GM12875 (cell line): ENCODE measurements at regions not wholly inside any gene's neighbourhood (a gene's known extent, or its start where the extent isn't known, plus 50 kb on each side); places are given as distances from the start of the nearest gene placed in this dataset.
"Not testable (repeated sequence)": the region's sequence is repeated elsewhere in the genome, so short reads cannot be mapped to it uniquely, and the experiment has no call there.

Source experiments
- H3K4me3 ChIP-seq: one replicate; pipeline ENCODE4 v1.5.1; 2011; ENCODE audit warnings: low read depth, low read length, control low read depth
- CTCF ChIP-seq: IDR thresholded peaks from 2 replicates; pipeline ENCODE4 v1.5.1; 2011; ENCODE audit warnings: low read depth, mild to moderate bottlenecking, control low read depth, inconsistent platforms, low read length, moderate library complexity, borderline replicate concordance; ENCODE audit not compliant: insufficient read depth

- H3K4me3 ChIP-seq: no peak overlapping the region
- peak; percentile 29; the same call in 1 of the 2 replicates for TF ChIP-seq CTCF
These were observed 152.9 kb downstream of the SOD2 start for GRCh38 chr6:159540152-159540551.

- not testable (repeated sequence) for H3K4me3 ChIP-seq
These were observed 155.0 kb downstream of the SOD2 start for GRCh38 chr6:159538031-159538430.

GRCh38 chr6:159535656-159536350, 157.2 kb downstream of the SOD2 start:
- TF ChIP-seq CTCF: no peak
- H3K4me3 ChIP-seq: no peak overlapping the region

- no peak overlapping the region for H3K4me3 ChIP-seq
- TF ChIP-seq CTCF: no peak
These were observed 159.5 kb downstream of the SOD2 start for GRCh38 chr6:159533568-159533967.

GRCh38 chr6:159533016-159533415, 160.0 kb downstream of the SOD2 start:
- H3K4me3 ChIP-seq: no peak overlapping the region
- no peak for TF ChIP-seq CTCF

- no peak for TF ChIP-seq CTCF
These were observed 160.9 kb downstream of the SOD2 start for GRCh38 chr6:159532155-159532554.

GRCh38 chr6:159529934-159530333, 163.1 kb downstream of the SOD2 start:
- no peak for TF ChIP-seq CTCF
- no peak overlapping the region for H3K4me3 ChIP-seq

More at GRCh38 chr6:159532155-159532554, 160.9 kb downstream of the SOD2 start:
- no peak overlapping the region for H3K4me3 ChIP-seq
